NCI-H2107 treated with DMSO at 0.1 percent for 48 hours (cell line): ENCODE measurements at regions not wholly inside any gene's neighbourhood (a gene's known extent, or its start where the extent isn't known, plus 50 kb on each side); places are given as distances from the start of the nearest gene placed in this dataset.
"Not testable (repeated sequence)": the region's sequence is repeated elsewhere in the genome, so short reads cannot be mapped to it uniquely, and the experiment has no call there.

Experiments used
- DNase-seq: peaks from one replicate; lab custom pipeline; 2025; ENCODE audit not compliant: unreplicated experiment; lab: John Stamatoyannopoulos, UW

- no peak for DNase-seq
These were observed 50.3 kb upstream of the OSBPL11 start for GRCh38 chr3:125645616-125646015.

GRCh38 chr3:125646581-125646980 is 51.3 kb upstream of the OSBPL11 start:
- no peak for DNase-seq

GRCh38 chr3:125647318-125648014 is 52.2 kb upstream of the OSBPL11 start:
- DNase-seq = peak; percentile 31

DNA sequence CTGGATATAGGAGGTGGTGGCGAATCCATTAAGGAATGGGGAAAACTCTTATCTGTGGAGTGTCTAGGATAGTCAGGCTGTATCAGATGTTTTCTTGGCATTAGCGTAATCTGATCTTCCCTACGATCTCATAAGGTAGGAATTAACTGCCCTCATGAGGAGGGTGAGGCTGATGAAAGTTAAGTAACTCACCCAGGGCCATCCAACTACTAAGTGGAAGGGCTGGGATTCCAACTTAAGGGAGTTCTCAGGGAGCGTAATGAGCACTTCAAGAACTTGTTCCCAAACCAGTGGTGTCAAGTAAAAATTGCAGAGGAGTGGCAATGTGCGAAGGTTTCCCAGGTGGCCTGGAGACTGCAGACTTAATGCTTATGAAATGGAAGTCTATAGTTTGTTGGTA is 55.9 kb upstream of the OSBPL11 start:
- DNase-seq = peak; percentile 32

DNA sequence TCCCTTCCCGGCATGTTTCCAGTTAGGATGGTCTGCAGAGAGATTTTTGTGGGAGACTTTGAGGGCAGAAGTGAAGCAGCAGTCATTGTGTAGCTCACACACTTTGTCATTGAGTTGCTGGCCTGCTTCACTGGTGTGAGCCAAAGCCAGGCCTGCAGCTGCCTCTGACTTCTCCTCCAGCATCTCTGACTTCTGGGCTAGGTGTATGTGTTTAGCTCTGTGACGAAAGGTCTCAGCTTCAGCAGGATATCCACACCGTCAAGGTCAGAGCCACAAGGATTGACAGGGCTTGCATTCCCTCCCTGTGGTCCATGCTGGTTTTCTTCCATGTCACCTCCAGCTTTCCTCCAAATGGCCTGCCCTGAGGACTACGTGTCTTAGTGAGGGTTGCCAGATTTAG is 57.1 kb upstream of the OSBPL11 start:
- DNase-seq = no peak

DNA sequence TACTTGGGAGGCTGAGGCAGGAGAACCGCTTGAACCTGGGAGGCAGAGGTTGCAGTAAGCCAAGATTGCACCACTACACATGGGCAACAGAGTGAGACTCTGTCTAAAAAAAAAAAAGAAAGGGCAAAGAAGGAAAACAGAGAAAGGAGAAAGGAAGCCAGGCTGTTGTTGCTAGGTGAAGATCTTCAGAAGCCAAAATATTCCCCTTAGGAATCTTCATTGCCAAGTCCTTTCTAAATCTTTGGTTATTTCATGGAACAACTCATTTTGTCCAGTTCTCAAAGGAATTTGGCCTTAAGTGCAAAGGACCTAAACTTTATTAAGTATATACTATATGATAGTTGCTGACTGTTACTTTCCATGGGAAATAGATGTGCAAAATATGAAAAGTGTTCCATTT is 59.2 kb upstream of the OSBPL11 start:
- no peak for DNase-seq

DNA sequence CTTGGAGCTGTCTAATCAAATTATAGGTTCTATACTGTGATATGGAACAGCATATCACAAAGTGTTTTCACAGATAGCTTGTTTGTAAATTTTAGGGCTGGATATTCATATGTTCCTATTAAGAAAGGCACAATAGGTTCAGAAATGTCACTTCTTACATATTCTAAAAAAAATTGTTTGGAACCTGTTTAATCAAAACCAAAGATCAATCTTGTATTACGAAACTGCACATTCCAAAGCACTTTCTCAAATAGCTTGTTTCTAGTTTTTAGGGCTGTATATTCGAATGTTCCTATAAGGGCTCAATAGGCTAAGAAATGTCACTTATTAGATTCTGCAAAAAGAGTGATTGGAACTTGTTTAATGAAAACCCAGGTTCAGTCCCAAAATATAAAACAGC is 67.4 kb upstream of the OSBPL11 start:
- no peak for DNase-seq

- DNase-seq = no peak
These were observed 75.1 kb upstream of the OSBPL11 start for GRCh38 chr3:125670352-125670751.

DNA sequence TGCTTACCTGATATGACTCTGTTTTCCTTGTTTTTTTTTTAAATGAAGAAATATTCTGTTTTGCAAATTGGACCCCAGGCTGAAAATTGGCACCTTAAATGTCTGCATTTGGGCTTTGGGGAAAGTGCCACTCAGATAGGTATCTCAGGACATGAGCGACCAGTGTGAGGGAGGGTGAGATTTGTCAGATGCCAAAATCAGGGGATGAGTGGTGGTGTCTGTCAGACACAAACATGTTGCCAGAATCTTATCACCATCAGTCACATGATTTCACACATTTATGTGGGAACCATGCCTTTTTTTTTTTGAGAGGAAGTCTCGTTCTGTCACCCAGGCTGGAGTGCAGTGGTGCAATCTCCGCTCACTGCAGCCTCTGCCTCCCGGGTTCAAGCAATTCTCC is 75.6 kb upstream of the OSBPL11 start:
- no peak for DNase-seq

DNA sequence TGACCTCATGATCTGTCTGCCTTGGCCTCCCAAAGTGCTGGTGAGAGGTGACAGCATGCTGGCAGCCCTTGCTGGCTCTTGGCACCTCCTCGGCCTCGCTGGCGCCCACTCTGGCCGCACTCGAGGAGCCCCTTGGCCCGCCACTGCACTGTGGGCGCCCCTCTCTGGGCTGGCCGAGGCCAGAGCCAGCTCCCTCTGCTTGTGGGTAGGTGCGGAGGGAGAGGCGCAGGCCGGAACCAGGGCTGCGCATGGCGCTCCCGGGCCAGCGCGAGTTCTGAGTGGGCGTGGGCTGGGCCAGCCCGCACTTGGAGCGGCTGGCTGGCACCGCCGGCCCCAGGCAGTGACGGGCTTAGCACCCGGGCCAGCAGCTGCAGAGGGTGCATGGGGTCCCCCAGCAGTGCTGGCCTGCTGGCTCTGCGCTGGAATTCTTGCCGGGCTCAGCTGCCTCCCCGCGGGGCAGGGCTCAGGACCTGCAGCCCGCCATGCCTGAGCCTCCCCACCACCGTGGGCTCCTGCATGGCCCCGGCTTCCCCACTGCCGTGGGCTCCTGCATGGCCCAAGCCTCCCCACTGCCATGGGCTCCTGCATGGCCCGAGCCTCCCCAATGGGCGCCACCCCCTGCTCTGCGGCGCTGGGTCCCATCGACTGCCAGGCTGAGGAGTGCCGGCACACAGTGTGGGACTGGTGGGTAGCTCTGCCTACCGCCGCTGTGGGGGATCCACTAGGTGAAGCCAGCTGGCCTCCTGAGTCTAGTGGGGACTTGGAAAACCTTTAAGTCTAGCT is 76.4 kb upstream of the OSBPL11 start:
- DNase-seq = no peak

DNA sequence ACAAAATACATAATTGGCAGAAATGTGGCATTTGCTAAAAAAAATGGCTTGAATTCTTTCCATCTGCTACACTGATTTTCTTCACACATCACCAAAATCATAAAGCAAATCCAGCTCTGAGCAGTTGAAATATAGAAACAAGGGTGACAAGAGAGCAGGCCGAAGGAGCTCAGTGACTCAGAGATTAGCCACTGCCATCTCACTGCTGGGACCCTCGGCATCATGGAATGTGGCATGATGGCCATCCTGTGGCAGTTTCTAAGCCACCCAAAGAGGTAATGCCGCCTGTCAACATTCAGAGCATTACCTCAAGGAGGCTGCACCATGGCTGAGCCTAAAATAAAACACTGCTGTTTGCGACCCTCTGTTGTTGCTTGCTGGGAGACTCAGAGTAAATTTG is 80.5 kb upstream of the OSBPL11 start:
- DNase-seq = no peak

DNA sequence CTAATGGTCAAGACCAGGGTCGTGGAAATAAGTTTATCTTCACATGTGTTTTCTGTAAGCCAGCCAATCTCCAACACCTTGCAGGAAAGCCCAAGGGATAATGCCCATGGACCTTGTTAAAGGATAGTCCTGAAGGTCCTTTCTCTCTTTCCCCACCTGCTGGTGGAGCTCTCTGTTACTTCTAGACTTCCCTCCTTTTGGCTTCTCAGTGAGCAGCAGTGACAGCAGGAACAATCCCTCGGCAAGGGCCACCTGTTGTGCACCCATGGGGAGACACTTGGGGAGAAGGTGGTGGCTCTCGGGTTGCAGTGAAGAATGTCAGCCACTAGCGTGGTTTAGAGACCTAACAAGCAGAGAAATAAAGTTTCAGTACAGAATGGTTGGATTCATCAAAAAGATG is 84.0 kb upstream of the OSBPL11 start:
- DNase-seq = peak; percentile 71

GRCh38 chr3:125681146-125681545 is 85.8 kb upstream of the OSBPL11 start:
- DNase-seq = no peak

GRCh38 chr3:125681906-125682305 is 86.6 kb upstream of the OSBPL11 start:
- DNase-seq = not testable (repeated sequence)

GRCh38 chr3:125682610-125683009 is 87.3 kb upstream of the OSBPL11 start:
- not testable (repeated sequence) for DNase-seq

- no peak for DNase-seq
These were observed 88.0 kb upstream of the OSBPL11 start for GRCh38 chr3:125683067-125683829.

- no peak for DNase-seq
These were observed 88.9 kb upstream of the OSBPL11 start for GRCh38 chr3:125684199-125684598.

GRCh38 chr3:125685741-125686140 is 90.4 kb upstream of the OSBPL11 start:
- not testable (repeated sequence) for DNase-seq

GRCh38 chr3:125692361-125692760 is 97.1 kb upstream of the OSBPL11 start:
- no peak for DNase-seq

DNA sequence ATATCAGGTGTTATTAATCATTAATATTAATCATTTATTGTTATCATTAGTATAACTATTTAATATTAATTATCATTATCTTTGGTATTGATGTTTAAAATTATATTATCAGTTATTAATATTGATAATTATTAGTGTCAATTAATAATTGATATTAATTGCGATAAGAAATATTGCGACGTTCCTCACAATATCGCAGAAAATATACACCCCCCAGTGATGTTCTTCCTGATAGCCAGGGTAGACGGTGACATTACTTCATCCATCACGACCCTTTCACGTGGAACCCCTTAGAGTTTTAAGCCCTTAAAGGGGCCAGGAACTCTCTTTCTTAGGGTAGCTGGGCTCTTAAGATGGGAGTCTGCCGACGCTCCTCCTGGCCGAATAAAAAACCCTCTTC is 98.6 kb upstream of the OSBPL11 start:
- no peak for DNase-seq

GRCh38 chr3:125694761-125695294 is 99.5 kb upstream of the OSBPL11 start:
- DNase-seq = peak; percentile 96

- no peak for DNase-seq
These were observed 100.4 kb upstream of the OSBPL11 start for GRCh38 chr3:125695688-125696087.
